NCI-H2196 treated with DMSO at 0.1 percent for 48 hours (cell line): ENCODE measurements at regions not wholly inside any gene's neighbourhood (a gene's known extent, or its start where the extent isn't known, plus 50 kb on each side); places are given as distances from the start of the nearest gene placed in this dataset.

Experiments
- DNase-seq: peaks from one replicate; lab custom pipeline; 2025; ENCODE audit not compliant: unreplicated experiment; lab: John Stamatoyannopoulos, UW

GRCh38 chr20:50399555-50399916, 110.6 kb upstream of the PTPN1 start:
- no peak for DNase-seq

- DNase-seq: no peak
Measured at GRCh38 chr20:50399917-50400704, 110.1 kb upstream of the PTPN1 start.

GRCh38 chr20:50400705-50401586, 109.2 kb upstream of the PTPN1 start:
- DNase-seq: no peak

GRCh38 chr20:50401587-50402418, 108.4 kb upstream of the PTPN1 start:
- DNase-seq: no peak

- DNase-seq: no peak
Measured at GRCh38 chr20:50403565-50404418, 106.4 kb upstream of the PTPN1 start.

GRCh38 chr20:50404419-50405234, 105.6 kb upstream of the PTPN1 start:
- no peak for DNase-seq

- DNase-seq: no peak
Measured at GRCh38 chr20:50405235-50405914, 104.8 kb upstream of the PTPN1 start.

- DNase-seq: no peak
Measured at GRCh38 chr20:50405915-50406609, 104.1 kb upstream of the PTPN1 start.

GRCh38 chr20:50406610-50407136, 103.5 kb upstream of the PTPN1 start:
- no peak for DNase-seq

GRCh38 chr20:50408526-50409364, 101.4 kb upstream of the PTPN1 start:
- no peak for DNase-seq

GRCh38 chr20:50409495-50409894, 100.7 kb upstream of the PTPN1 start:
- no peak for DNase-seq

- DNase-seq: no peak
Measured at GRCh38 chr20:50410343-50410742, 99.8 kb upstream of the PTPN1 start.

GRCh38 chr20:50412069-50412468, 98.1 kb upstream of the PTPN1 start:
- DNase-seq: no peak

GRCh38 chr20:50412499-50412898, 97.7 kb upstream of the PTPN1 start:
- no peak for DNase-seq

- DNase-seq: no peak
Measured at GRCh38 chr20:50413088-50413500, 97.1 kb upstream of the PTPN1 start.

- DNase-seq: no peak
Measured at GRCh38 chr20:50415021-50415515, 95.1 kb upstream of the PTPN1 start.
